ENCODE measurements at regions not wholly inside any gene's neighbourhood (a gene's known extent, or its start where the extent isn't known, plus 50 kb on each side); places are given as distances from the start of the nearest gene placed in this dataset.

DNA sequence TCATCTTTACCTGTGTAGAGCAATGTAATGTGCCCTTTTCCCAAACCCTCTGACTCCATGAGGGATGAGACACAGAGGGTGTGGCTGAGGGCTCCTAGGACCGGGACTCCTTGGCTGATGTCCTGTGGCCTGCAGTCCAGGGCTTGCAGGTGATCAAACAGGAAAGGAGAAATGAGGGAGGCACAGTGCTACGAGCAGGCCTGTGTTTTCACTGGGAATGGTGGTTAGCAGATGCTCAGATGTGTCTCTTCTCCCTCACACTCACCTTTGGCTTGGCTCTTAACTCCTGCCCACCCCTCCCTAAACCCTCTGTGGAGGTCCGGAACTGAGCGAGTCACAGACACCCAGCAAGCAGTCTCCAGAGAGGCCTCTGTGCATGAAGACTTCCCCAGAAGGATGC is 254.4 kb downstream of the DAD1 start:
- H3K27me3 ChIP-seq (ENCODE audit: control insufficient read depth, low read length): 0 out of 2 replicates have a peak, but pooled peaks cover 3% of the 10 kb centered on the region

DNA sequence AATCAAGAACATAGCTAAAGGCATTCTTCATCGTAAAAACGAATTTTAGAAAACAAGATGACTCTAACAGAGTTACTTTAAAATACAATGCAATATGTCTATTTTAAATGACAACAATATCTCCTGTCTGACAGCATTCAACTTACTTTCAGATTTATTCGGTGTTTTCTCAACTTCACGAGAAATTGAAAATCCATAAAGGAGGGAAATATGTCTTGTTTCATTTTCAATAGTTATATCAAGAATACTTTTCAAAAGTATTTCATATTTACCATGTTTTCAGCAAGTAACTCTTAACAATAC is 254.8 kb downstream of the DAD1 start:
- Histone ChIP-seq H3K4me3 (ENCODE audit: low read length) (no peak overlapping the region), H3K27me3 (ENCODE audit: control insufficient read depth, low read length) (0 out of 2 replicates have a peak, but pooled peaks cover 3% of the 10 kb centered on the region), H3K9me2 (replicated peaks; ENCODE audit: control insufficient read depth, low read length) (no peaks in the 10 kb centered on the region), H4K20me1 (ENCODE audit: control insufficient read depth, insufficient read depth, low read depth, low read length) (no peaks in the 10 kb centered on the region), H3K79me2 (ENCODE audit: control insufficient read depth, low read length) (no peaks in the 10 kb centered on the region), H3K36me3 (ENCODE audit: control insufficient read depth, low read length) (no peaks in the 10 kb centered on the region), H3K4me2 (ENCODE audit: low read length) (no peak overlapping the region), H3K9me3 (ENCODE audit: control insufficient read depth, insufficient read depth, low read length) (peaks cover 6% of the 10 kb centered on the region; the same call in 1 of the 2 replicates), H3K27ac (ENCODE audit: low read depth, low read length) (no peak overlapping the region), H3F3A (ENCODE audit: control insufficient read depth, insufficient read depth) (no peaks in the 10 kb centered on the region), H3K4me1 (ENCODE audit: control insufficient read depth, low read length) (no peaks in the 10 kb centered on the region)
- TF ChIP-seq, protein P1, sequence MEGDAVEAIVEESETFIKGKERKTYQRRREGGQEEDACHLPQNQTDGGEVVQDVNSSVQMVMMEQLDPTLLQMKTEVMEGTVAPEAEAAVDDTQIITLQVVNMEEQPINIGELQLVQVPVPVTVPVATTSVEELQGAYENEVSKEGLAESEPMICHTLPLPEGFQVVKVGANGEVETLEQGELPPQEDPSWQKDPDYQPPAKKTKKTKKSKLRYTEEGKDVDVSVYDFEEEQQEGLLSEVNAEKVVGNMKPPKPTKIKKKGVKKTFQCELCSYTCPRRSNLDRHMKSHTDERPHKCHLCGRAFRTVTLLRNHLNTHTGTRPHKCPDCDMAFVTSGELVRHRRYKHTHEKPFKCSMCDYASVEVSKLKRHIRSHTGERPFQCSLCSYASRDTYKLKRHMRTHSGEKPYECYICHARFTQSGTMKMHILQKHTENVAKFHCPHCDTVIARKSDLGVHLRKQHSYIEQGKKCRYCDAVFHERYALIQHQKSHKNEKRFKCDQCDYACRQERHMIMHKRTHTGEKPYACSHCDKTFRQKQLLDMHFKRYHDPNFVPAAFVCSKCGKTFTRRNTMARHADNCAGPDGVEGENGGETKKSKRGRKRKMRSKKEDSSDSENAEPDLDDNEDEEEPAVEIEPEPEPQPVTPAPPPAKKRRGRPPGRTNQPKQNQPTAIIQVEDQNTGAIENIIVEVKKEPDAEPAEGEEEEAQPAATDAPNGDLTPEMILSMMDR (IDR thresholded peaks at IDR 0.05; ENCODE audit: low read depth, low read length, poor library complexity, severe bottlenecking): no peak
- no peak for TF ChIP-seq EZH2phosphoT487 (IDR thresholded peaks at IDR 0.05; ENCODE audit: borderline replicate concordance, low read length)

More for the DNA sequence above, 254.4 kb downstream of the DAD1 start:
- H3K4me3 ChIP-seq (ENCODE audit: low read length): no peak overlapping the region
- H3F3A ChIP-seq (ENCODE audit: control insufficient read depth, insufficient read depth): no peaks in the 10 kb centered on the region
- H4K20me1 ChIP-seq (ENCODE audit: control insufficient read depth, insufficient read depth, low read depth, low read length): no peaks in the 10 kb centered on the region
- TF ChIP-seq, protein P1 (IDR thresholded peaks at IDR 0.05; ENCODE audit: low read depth, low read length, poor library complexity, severe bottlenecking): no peak
- no peak for TF ChIP-seq EZH2phosphoT487 (IDR thresholded peaks at IDR 0.05; ENCODE audit: borderline replicate concordance, low read length)
- no peaks in the 10 kb centered on the region for H3K79me2 ChIP-seq (ENCODE audit: control insufficient read depth, low read length)
- no peak overlapping the region for H3K27ac ChIP-seq (ENCODE audit: low read depth, low read length)
- H3K4me2 ChIP-seq (ENCODE audit: low read length): no peak overlapping the region
- H3K9me3 ChIP-seq (ENCODE audit: control insufficient read depth, insufficient read depth, low read length): peaks cover 2% of the 10 kb centered on the region; the same call in 1 of the 2 replicates
- H3K36me3 ChIP-seq (ENCODE audit: control insufficient read depth, low read length): no peaks in the 10 kb centered on the region
- no peaks in the 10 kb centered on the region for H3K9me2 ChIP-seq (replicated peaks; ENCODE audit: control insufficient read depth, low read length)
- H3K4me1 ChIP-seq (ENCODE audit: control insufficient read depth, low read length): no peaks in the 10 kb centered on the region

DNA sequence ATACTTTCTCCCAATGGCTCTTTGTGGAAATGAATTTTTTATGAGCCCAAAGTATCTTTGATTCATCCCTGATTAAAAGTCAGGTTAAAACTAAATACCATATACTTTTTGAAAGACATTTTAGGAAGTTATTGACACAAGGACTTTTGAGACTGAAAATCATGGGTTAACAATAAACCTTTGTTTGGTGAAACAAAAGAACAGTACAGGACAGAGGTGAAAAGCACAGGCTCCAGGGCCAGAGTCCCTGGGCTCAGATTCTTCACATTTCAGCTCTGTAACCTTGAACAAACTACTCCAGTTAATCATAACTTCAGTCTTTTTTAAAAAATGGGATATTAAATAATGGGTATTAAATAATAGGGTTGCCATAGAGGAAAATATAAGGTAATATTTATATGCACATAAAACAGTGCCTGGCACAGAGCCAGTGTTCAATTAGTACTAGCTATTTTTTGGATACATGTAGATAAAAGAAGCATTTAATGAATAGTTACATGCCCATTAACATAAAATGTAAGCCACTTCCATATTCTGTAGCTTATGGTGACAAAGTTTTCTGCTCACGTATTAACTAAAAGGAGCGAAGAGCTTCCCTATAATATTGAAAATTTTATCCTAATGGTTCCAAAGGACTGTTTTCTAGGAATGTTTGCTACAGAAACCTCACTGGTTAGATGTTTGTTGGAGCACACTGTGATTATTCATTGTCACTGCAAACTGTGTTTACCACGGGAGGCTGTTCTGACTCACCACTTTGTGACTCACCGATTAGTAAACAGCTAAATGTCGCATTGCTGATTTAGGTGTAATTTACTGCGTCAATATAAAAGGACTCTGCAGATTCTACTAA is 255.4 kb downstream of the DAD1 start:
- Histone ChIP-seq H3K4me1 (ENCODE audit: control insufficient read depth, low read length) (no peaks in the 10 kb centered on the region), H3K4me2 (ENCODE audit: low read length) (no peak overlapping the region), H4K20me1 (ENCODE audit: control insufficient read depth, insufficient read depth, low read depth, low read length) (no peaks in the 10 kb centered on the region), H3K27me3 (ENCODE audit: control insufficient read depth, low read length) (0 out of 2 replicates have a peak, but pooled peaks cover 3% of the 10 kb centered on the region), H3K79me2 (ENCODE audit: control insufficient read depth, low read length) (no peaks in the 10 kb centered on the region), H3F3A (ENCODE audit: control insufficient read depth, insufficient read depth) (no peaks in the 10 kb centered on the region), H3K27ac (ENCODE audit: low read depth, low read length) (no peak overlapping the region), H3K36me3 (ENCODE audit: control insufficient read depth, low read length) (no peaks in the 10 kb centered on the region), H3K4me3 (ENCODE audit: low read length) (no peak overlapping the region), H3K9me3 (ENCODE audit: control insufficient read depth, insufficient read depth, low read length) (peaks cover 6% of the 10 kb centered on the region; the same call in 1 of the 2 replicates), H3K9me2 (replicated peaks; ENCODE audit: control insufficient read depth, low read length) (no peaks in the 10 kb centered on the region)
- no peak for TF ChIP-seq EZH2phosphoT487 (IDR thresholded peaks at IDR 0.05; ENCODE audit: borderline replicate concordance, low read length)
- TF ChIP-seq, protein P1 (IDR thresholded peaks at IDR 0.05; ENCODE audit: low read depth, low read length, poor library complexity, severe bottlenecking): no peak

Data from DOHH2 (cell line).